ENCODE measurements at regions not wholly inside any gene's neighbourhood (a gene's known extent, or its start where the extent isn't known, plus 50 kb on each side); places are given as distances from the start of the nearest gene placed in this dataset.

DNA sequence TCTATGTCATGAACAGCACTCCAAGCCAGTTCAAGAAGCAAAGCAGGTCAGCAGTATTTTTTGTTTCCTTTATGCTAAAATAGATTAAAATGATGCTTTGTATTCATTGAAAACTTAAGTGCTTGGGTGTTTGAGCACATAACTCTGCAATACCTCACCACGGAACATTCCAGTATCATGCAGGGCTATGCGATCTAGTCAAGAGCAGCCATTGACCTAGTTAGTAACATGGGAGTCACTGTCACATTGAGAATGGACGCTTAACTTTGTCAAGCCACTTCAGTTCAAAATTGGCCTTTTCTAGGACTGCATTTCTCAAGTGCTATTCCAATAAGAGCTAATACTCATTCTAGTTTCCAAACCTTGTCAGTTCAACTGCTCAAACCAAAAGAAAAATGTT, 160.1 kb upstream of the FSTL5 start:
- no peak for DNase-seq

DNA sequence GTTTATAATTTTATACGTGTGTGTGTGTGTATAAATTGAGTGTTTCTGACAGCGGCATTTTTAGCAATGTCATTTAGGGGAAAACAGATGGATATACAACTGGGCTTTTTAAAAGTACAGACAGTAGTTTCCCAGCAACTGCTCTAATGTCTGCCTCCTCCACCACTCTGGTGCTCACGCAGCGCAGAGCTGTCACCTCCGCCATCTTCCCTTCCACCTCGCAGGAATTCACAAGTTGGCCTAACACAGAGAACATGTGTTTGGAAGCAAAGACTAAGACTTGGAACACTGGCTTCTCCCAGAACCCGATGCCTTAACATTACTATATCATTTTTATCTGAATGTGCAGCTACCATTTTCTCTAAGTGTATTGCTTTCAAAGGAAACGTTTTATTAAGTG, 158.3 kb upstream of the FSTL5 start:
- no peak for DNase-seq

DNA sequence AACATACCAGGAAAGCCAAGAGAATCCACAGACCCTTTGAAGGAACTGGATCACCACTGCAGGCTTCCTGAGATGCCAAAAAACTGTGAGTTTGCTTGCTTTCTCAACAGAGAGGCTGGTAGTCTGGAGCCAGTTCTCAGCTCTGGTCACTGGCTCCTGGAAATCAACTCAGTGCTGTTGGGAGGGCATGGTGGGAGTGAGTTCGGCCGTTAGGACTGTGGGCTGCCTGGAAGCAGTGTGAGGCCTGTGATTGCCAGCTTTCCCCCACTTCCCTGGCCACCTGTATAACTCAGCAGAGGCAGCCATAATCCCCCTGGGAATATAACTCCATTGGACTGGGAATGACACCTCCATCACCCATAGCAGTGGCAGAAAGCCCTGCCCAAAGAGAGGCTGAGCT, 122.0 kb upstream of the FSTL5 start:
- DNase-seq: no peak

DNA sequence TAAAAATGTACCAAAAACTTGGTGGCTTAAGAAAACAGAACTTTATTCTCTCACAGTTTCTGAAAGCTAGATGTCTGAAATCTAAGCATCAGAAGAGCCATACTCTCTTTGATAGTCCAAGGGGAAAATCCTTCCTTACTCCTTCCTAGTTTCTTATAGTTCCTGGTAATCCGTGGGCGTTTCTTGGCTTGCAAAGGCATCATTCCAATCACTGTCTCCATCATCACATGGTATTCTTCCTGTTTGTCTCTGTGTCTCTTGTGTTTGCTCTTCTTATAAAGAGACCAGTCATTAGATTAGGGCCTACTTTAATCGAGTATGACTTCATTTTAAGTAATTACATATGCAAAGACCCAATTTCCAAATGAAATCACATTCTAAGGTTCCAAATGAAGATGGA, 118.9 kb upstream of the FSTL5 start:
- DNase-seq: no peak

DNA sequence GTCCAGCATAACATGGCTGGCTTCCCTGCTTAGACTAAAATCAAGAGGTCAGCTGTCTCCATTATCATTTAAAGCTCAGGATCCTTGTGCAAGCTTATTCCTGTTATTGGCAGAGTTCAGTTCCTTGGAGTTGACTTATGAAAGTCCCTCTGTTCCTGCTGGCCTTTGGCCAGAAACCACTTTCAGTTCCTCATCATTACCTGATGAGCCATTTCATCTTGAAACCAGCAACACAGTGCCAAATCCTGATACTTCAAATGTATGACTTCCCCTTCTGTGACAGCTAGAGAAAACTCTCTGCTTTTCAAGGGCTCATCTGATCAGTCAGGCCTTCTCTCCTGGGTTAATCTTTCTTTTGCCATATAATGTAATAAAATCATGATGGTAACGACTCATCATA, 110.6 kb upstream of the FSTL5 start:
- DNase-seq: no peak

DNA sequence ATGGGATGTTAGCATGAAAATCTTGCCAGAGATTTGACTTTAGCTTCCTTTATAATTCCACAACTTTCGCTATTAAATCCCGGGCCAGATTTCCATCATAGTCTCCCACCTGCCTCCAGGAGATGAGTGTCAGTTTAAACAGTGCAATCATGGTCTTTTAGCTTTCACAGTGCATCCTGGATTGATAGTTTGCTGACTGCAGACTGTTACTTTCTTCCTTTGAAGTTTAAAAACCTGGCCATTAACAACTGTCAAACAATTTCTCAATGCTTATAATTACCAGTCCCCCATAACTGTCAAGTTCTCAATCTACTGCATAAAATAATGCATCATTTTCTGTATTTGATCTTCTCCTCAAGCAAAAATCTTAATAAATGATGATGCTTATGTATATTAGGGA, 108.4 kb upstream of the FSTL5 start:
- no peak for DNase-seq

DNA sequence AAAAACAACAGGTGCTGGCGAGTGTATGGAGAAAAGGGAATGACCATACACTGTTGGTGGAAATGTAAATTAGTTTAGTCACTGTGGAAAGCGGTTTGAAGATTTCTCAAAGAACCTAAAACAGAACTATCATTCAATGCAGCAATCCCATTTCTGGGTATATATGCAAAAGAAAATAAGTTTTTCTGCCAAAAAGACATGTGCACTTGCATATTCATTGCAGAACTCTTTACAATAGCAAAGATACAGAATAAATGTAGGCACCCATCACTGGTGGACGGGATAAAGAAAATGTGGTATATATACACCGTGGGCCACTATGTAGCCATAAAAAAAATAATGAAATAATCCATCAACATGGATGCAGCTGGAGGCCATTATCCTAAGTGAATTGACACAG, 105.1 kb upstream of the FSTL5 start:
- DNase-seq: no peak

DNA sequence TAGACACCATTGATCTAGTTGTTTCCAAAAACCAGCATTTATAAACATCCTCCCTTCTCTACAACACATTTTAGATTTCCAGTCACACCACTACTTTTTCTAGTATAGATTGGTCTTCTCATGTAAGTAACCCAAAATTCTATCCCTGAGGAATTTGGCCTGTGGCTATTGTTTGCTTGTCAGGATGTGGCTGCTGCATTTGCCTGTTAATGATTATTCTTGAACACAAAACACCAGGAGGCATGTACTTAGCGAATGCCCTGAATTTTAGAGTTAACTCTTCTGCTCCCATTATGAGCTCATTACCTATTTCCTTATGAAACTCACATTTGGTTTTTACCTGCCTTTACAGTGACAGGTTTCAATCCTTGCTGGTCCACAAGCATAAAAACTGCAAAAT, 102.0 kb upstream of the FSTL5 start:
- no peak for DNase-seq

DNA sequence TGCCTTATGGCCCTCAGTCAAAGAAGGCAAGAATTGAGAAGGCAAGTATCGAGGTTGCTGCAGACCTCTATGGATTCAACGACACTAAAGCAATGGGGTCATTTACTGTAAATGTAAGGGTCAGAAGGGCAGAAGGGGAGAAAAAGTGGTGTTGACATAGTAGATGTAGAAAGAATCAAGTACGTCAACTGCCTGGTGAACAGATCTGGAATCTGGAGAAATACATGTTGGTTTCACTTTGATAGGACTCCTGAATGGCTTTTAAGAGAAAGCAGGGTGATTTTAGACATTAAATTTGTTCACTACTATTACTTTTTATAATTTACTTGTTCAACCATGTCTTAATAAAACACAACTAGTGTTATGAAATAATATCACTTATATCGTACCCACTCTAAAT, 81.3 kb upstream of the FSTL5 start:
- no peak for DNase-seq

DNA sequence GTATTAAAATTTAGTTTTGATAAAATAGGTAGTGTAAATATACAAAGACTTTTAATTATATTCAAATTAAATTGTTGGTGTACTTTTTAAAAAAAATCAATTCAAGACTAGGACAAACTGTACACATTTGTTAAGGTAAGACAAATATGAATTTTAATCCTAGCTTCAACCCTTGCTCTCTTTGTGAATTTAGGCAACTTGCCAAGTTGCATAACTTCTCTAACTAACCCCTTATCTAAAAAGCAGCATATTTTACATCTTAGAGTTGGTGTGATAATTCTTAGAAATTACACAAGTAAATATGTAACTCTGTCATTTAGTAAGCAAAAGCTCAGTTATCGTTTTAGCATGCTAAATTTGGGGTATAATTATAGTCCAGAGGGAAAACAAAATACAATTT, 78.1 kb upstream of the FSTL5 start:
- DNase-seq: no peak

DNA sequence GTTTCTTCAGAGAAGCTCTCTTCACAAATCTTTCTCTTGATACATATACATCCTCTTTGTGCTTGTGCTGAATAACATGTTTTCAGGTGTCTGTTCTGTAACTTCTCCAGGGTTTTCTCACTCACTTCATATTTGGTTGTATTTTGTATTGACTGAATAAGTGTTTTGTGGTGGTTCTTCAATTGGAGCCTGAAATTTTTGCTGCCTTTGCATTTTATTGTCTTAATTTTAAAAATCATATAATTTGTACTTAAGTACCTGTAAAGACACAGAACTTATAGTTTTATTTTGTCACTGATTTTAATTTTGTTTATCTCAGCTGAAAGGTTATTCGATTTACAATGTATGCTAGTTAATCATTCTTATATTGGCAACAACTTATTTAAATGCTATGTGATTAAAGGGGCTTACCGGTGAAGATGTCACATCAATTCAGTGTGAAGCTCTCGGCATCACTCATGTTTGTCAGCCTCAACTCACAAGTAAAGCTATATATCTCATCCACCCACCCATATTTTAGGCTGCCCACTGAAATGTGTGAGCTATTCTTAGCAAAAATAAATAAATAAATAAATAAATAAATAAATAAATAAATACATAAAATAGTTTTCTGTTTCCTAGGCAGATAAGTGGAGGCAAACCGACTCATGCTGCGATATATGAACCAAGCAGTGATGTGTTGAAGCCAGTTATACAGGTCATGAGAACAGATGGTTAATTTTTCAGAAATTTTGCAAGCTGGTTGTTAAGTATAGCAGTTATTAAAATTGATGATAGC, 76.4 kb upstream of the FSTL5 start:
- no peak for DNase-seq

DNA sequence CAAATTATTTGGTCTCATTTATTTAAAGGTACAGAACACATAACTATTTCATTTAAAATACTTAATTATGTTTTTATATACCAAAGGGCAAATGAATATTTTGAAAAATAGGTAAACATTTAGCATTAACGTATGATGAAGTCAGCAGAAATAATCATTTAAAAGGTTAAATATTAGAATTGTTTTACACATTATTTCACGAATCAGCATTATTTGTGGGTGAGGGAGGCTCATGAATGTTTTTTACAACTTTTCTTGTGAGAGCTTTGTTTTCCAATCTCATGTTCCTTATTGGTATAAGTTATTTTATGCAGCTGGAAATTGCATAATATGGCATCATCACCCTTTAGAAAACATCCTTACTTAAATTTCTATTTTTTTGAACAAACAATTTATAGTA, 73.9 kb upstream of the FSTL5 start:
- no peak for DNase-seq

DNA sequence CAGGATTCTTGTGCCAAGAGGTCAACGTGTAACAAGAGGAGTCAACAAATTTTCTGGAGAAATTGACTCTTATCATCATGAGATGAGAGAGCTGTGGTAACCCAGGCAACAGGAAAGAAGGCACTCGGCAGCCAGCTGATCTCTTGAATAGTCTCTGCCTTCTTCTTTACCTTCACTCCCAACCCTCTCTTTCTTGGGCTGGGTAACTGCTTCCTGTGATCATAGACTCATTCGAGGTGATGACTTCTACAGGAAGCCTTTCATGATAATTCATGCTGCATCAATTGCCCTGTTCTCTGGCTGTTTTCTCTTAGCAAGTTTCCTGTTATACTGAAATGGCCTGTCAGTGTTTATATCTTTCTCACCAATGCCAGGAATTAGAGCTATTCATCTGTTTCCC, 70.8 kb upstream of the FSTL5 start:
- no peak for DNase-seq

DNA sequence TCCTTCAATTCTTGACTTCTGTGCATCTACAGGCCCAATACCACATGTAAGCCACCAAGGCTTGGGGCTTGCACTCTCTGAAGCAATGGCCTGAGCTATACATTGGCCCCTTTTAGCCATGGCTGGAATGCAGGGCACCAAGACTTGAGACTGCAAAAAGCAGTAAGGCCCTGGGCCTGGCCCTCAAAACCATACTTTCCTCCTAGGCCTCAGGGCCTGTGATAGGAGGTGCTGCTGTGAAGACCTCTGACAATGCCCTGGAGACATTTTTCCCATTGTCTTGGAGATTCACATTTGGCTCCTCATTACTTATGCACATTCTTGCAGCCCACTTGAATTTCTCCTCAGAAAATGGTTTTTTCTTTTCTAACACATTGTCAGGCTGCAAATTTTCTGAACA, 68.5 kb upstream of the FSTL5 start:
- no peak for DNase-seq

DNA sequence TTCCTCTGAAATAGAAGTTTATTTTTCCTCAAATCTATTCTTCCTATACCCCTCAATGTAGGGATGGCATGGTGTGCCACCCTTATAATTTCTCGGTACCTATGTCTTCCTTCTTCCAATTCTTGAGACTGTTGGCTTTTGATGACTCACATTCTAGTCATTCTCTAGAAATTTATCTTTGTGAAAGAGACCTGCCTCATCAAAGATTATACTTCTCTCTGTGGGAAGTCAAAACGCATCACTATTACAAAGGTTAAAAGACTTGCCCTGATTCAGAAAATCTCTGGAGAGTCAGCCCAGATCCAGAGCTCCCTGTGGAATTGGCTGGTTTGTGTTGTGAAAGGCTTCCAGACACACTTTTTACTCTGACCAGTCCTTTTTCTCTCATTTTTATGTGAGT, 65.9 kb upstream of the FSTL5 start:
- no peak for DNase-seq

DNA sequence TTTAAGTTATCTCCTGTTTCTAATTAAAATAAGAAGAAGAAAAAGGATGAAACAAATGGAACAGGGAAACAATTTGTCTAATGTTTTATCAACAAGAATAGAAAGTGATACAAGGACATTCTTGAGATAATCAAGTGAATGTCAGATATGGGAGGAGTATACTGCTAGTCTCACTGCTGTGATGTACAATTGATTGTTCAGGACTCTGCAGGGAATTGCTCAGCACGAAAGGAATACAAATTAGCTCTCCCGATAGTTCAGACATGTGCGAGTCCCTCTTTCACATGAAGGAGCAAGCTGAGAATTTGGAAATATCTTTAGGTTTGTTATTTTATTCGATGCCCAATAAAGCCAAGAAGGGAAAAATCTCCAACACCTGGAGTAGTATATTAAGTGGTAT, 57.3 kb upstream of the FSTL5 start:
- no peak for DNase-seq
